Lower leg skin (tissue), 4 donors: ENCODE measurements at regions not wholly inside any gene's neighbourhood (a gene's known extent, or its start where the extent isn't known, plus 50 kb on each side); places are given as distances from the start of the nearest gene placed in this dataset.
"Not testable (repeated sequence)": the region's sequence is repeated elsewhere in the genome, so short reads cannot be mapped to it uniquely, and the experiment has no call there.

Source experiments
- DNase-seq, 2 donors: peaks; one replicate each; pipeline ENCODE4 v3.0.0-alpha.2; 2019; ENCODE audit warnings: low spot score in 2 of 2
- H3K4me3 ChIP-seq: fragments of 200-600 bp; sonication (generic); 2 replicates; pipeline ENCODE4 v1.5.1; 2017; ENCODE audit warnings: mild to moderate bottlenecking, low read depth; ENCODE audit not compliant: poor library complexity, severe bottlenecking
- CTCF ChIP-seq, 3 donors: fragments of 450-650 bp; IDR thresholded peaks; one replicate each; pipeline ENCODE4 v1.5.1; 2016; ENCODE audit warnings: antibody characterized with exemption in 3 of 3, mild to moderate bottlenecking in 3 of 3, moderate library complexity in 2 of 3
- POLR2A ChIP-seq, 2 donors: fragments of 450-650 bp; IDR thresholded peaks; one replicate each; pipeline ENCODE4 v1.6.1; 2016 to 2017; ENCODE audit warnings: antibody characterized with exemption in 2 of 2, mild to moderate bottlenecking in 1 of 2, moderate library complexity in 1 of 2
- WGBS, 2 donors: methylation state at CpG; one replicate each; pipeline ENCODE4 v1.1.5; 2018; 5-methylcytosine and 5-hydroxymethylcytosine counted together
- intact Hi-C: fragments of 100-400 bp; cut with DNase I; formaldehyde crosslinking; loops from one replicate; pipeline ENCODE4 v1.15.0; 2023; ENCODE audit warnings: low total_unique reads

GRCh38 chr10:107542016-107542415 is 377.5 kb upstream of the SORCS1 start:
- intact Hi-C loops = no loop called here
- TF ChIP-seq CTCF (IDR thresholded peaks at IDR 0.05) = no peak
- TF ChIP-seq POLR2A (IDR thresholded peaks at IDR 0.05) = no peak
- DNase-seq = no peak
- no peak overlapping the region for H3K4me3 ChIP-seq
- 71 to 79% methylated on average over 1 of the region's 1 CpG for WGBS, 2 donors

- TF ChIP-seq CTCF (IDR thresholded peaks at IDR 0.05) = no peak
- TF ChIP-seq POLR2A (IDR thresholded peaks at IDR 0.05) = no peak
- WGBS, 2 donors = 83 to 97% methylated on average over 1 of the region's 1 CpG
- intact Hi-C loops = no loop called here
- no peak for DNase-seq
- no peak overlapping the region for H3K4me3 ChIP-seq
Measured at GRCh38 chr10:107540981-107541380, 376.5 kb upstream of the SORCS1 start.

DNA sequence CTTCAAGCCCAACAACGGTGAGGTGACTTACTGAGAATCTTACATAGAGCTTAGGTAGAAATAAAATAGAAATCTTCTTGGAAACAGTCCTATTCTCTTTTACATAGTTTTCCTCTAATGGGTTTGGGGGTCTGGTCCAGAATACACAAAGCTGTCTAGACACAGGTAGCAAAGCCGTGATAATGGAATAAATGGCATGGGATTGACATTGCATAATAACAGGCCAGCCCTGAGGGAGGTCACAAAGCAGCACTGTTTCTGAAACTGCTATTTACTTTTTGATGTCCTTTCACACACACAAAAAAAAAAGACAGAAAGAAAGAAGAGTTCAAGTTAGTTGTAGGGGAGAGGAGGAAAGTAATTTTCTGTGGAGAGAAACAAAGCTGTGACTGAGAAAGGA is 364.8 kb upstream of the SORCS1 start:
- TF ChIP-seq POLR2A (IDR thresholded peaks at IDR 0.05) (no peak), CTCF (IDR thresholded peaks at IDR 0.05) (no peak)
- no peak overlapping the region for H3K4me3 ChIP-seq
- WGBS, 2 donors = 80 to 81% methylated on average over 2 of the region's 2 CpGs
- DNase-seq = no peak
- intact Hi-C loops = no loop called here

DNA sequence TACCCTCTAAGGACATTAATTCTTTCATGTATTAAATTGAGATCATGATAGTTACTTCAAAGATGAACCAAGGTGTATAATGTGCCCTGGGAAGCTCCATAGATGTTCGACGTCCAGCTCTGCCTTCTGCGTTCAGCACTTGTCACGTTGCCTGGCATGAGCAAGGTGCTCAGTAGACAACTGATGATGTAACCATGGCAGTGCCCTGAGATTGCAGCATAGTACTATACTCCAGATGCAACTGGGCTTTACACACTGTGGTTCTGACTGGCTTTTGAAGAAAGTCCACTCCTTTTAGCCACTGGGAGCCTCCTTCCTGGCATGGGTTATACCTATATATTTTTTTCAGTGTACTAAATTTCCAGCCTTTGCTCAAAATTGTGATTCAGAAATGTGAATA is 355.8 kb upstream of the SORCS1 start:
- 92 to 93% methylated on average over 4 of the region's 4 CpGs for WGBS, 2 donors
- no peak for DNase-seq
- no peak overlapping the region for H3K4me3 ChIP-seq
- intact Hi-C loops = no loop called here
- TF ChIP-seq CTCF (IDR thresholded peaks at IDR 0.05) (no peak), POLR2A (IDR thresholded peaks at IDR 0.05) (no peak)

DNA sequence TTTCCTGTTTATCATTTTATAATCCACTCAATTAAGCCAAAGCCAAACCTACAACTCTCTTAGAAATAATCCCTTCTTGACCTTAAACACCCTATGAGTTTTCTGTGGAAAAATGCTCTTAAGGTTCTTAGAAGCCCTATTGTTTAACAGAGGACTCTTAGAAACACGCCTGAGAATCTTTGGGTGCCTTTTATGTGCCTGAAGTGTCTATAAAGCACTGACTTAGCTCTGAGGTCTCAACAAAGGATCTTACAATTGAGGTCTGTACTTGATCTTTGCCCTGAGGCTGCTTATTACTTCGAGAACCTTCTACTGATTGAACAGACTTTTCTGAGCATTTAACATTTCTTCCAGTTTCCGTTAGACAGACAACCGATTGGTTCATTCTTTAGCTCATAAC is 353.3 kb upstream of the SORCS1 start:
- H3K4me3 ChIP-seq = no peak overlapping the region
- WGBS, 2 donors = 74 to 79% methylated on average over 4 of the region's 4 CpGs
- DNase-seq = no peak
- intact Hi-C loops = no loop called here
- TF ChIP-seq CTCF (IDR thresholded peaks at IDR 0.05) = no peak
- no peak for TF ChIP-seq POLR2A (IDR thresholded peaks at IDR 0.05)

DNA sequence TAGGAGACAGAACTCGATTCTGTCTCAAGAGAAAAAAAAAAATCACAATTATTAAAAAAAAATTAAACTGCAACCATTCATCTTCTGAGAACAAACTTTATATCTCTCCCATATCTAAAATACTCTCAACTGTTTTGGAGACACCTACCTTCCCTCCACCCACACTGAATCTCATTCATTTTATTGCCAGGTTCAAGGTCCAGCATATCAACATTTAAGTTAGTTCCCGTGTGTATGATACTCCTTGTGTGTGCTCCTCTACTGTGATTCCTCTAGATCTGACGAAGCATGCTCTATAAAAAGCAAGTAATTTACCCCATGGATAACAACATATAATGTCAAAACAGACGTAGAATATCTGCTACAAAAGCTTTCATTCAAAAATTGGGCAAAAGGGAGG is 351.8 kb upstream of the SORCS1 start:
- TF ChIP-seq CTCF (IDR thresholded peaks at IDR 0.05) = no peak
- TF ChIP-seq POLR2A (IDR thresholded peaks at IDR 0.05) = no peak
- WGBS, 2 donors = 75 to 81% methylated on average over 4 of the region's 4 CpGs
- intact Hi-C loops = no loop called here

GRCh38 chr10:107504011-107504410 is 339.5 kb upstream of the SORCS1 start:
- intact Hi-C loops, DNase-seq, H3K4me3 ChIP-seq: not testable (repeated sequence)
- WGBS, 2 donors = 0 to 40% methylated on average over 1 of the region's 1 CpG

More for the DNA sequence above, 351.8 kb upstream of the SORCS1 start:
- no peak for DNase-seq
- H3K4me3 ChIP-seq = no peak overlapping the region
